RWPE1 (cell line): ENCODE measurements at regions not wholly inside any gene's neighbourhood (a gene's known extent, or its start where the extent isn't known, plus 50 kb on each side); places are given as distances from the start of the nearest gene placed in this dataset.

Experiments used
- CTCF ChIA-PET: fragments of 350-600 bp; sonication (Branson Sonifier 250); formaldehyde crosslinking; extraction: SDS; loops from one replicate; lab custom pipeline; 2021; lab: Yijun Ruan, JAX
- POLR2A ChIA-PET: fragments of 400-600 bp; formaldehyde crosslinking; extraction: SDS; loops from one replicate; lab custom pipeline; 2020; ENCODE audit warnings: antibody characterized with exemption; ENCODE audit not compliant: low non-redundant PET; lab: Yijun Ruan, JAX
- DNase-seq: peaks from one replicate; pipeline ENCODE4 v3.0.0; 2012; ENCODE audit warnings: low spot score
- H3K27ac ChIP-seq: fragments of 450-650 bp; 2 replicates; pipeline ENCODE4 v1.5.1; 2017
- CTCF ChIP-seq: fragments of 450-650 bp; conservative IDR thresholded peaks from 2 replicates; pipeline ENCODE4 v1.5.1; 2017; ENCODE audit warnings: low read depth, mild to moderate bottlenecking

- POLR2A ChIA-PET = no interaction called here
- no peak for TF ChIP-seq CTCF
- CTCF ChIA-PET = no interaction called here
- DNase-seq = no peak
- no peak overlapping the region for H3K27ac ChIP-seq
Measured at GRCh38 chr14:26261368-26262122, 336.3 kb downstream of the NOVA1 start.

- ChIA-PET POLR2A (no interaction called here), CTCF (interaction anchor here (0.7 kb wide), 1 partner anchor 703 kb away, joined by 4 read pairs; no protein-coding TSS in a partner anchor)
- peak; percentile 16; the same call in 1 of the 2 replicates for TF ChIP-seq CTCF
- peak; percentile 1 for DNase-seq
- H3K27ac ChIP-seq = no peak overlapping the region
Measured at GRCh38 chr14:26255213-26255612, 342.6 kb downstream of the NOVA1 start.

- TF ChIP-seq CTCF = no peak
- H3K27ac ChIP-seq = no peak overlapping the region
- CTCF ChIA-PET = no interaction called here
- no peak for DNase-seq
- POLR2A ChIA-PET = no interaction called here
Measured at GRCh38 chr14:26252176-26252575, 345.7 kb downstream of the NOVA1 start.

GRCh38 chr14:26233118-26233517 lies 364.7 kb downstream of the NOVA1 start:
- no peak for TF ChIP-seq CTCF
- CTCF ChIA-PET = interaction anchor here (0.7 kb wide), 1 partner anchor 7 kb away, joined by 3 read pairs; no protein-coding TSS in a partner anchor
- POLR2A ChIA-PET = no interaction called here
- DNase-seq = no peak
- no peak overlapping the region for H3K27ac ChIP-seq

- TF ChIP-seq CTCF = no peak
- no peak overlapping the region for H3K27ac ChIP-seq
- DNase-seq = no peak
- POLR2A ChIA-PET = no interaction called here
- CTCF ChIA-PET = no interaction called here
Measured at GRCh38 chr14:26218861-26219260, 379.0 kb downstream of the NOVA1 start.

- ChIA-PET CTCF (no interaction called here), POLR2A (no interaction called here)
- no peak for TF ChIP-seq CTCF
Measured at GRCh38 chr14:26217778-26218177, 380.1 kb downstream of the NOVA1 start.

More at GRCh38 chr14:26217778-26218177, 380.1 kb downstream of the NOVA1 start:
- no peak for DNase-seq
- no peak overlapping the region for H3K27ac ChIP-seq
